GM18858 (cell line): ENCODE measurements at regions not wholly inside any gene's neighbourhood (a gene's known extent, or its start where the extent isn't known, plus 50 kb on each side); places are given as distances from the start of the nearest gene placed in this dataset.

Experiments
- ATAC-seq: cut with Tn5 transposase; IDR thresholded peaks from one replicate; pipeline ENCODE4 v1.9.1; 2021; ENCODE audit not compliant: unreplicated experiment

GRCh38 chr2:64398516-64399129, 55.3 kb upstream of the LGALSL start:
- ATAC-seq, result no peak

GRCh38 chr2:64399521-64399920, 54.4 kb upstream of the LGALSL start:
- no peak for ATAC-seq

DNA sequence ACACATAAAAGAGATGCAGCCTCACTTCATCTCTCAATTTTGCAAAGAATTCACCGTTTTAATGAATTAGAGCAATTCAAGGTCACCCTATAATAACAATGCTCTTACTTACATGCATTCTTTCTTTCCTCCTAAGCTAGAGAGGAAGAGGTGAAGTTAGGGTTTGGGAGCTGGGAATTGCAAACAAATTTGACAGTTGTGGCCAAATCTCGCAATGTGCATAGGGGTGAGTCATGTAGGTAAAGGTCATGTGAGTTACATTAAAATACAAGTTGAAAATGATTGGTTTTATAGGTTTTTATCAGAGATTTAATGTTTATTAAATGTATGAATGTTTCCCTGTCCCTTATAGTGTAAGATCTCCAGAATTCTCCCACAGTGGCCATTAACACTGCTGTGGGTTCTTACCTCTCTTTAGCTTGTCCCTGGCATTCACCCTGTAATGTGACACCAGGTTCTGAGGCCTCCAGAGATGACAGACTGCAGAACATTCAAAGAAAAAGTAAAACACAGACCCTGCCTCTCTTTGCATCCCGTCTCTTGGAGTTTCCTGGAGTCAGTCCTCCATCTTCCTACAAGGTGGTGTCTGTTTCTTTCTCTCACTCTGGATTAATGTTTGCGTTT, 53.7 kb upstream of the LGALSL start:
- ATAC-seq, result no peak

DNA sequence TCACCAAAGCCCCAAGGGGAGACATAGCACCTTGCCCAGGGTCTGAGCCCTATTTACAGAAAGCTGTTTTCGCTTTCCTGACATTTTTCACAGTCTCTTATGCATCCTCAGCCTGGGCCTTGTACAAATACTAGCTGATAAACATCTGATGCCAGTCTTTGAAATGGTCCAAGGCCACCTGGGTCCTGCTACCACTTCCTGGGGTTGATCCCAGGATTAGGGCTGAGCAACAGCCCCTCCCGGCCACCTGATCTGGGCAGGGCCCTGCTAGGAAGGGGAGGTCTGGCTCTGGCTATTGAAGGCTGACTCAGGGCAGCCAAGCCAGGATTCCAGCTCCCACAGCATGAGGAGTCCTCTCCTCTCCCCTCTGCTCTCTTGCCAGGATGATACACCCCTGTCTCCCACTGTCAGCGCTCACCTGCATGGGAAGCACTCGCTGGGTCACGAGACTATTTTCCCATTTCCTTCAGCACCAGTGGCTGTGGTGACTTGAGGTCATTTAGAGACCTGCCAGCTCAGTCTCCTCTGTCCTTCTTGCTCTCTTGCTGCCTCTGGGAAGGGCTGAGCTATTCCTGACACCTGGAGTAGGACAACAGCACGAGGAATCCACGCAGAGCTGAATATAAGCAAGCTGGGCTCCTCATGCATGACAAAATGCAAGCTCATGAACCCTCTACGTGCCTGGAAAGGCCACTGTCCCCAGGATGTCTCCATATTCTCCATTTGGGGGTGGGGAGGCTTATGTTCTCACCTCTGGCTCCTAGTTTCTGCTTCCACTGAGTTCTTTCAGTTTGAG, 53.0 kb upstream of the LGALSL start:
- no peak for ATAC-seq

DNA sequence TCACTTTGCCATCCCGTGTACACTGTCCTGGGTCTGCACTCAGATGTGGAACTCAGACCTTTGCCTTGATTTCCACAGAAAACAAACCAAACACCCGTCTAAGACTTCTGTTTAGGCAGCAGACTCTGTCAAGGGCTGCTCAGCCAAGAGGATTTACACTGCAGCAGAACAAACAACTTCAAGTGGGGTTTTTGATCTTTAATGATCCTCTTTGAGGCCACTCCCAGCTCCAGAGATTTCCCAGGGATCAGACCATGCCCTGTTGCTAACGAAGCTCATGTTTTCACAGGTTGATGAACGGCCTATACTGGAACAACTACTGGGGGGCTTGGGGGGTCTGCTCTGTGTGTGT, 52.5 kb upstream of the LGALSL start:
- ATAC-seq, result no peak

GRCh38 chr2:64402876-64403275, 51.1 kb upstream of the LGALSL start:
- no peak for ATAC-seq

- no peak for ATAC-seq
These were observed 50.5 kb upstream of the LGALSL start for GRCh38 chr2:64403426-64403825.

- no peak for ATAC-seq
These were observed 49.8 kb upstream of the LGALSL start for GRCh38 chr2:64404002-64404731.
